ENCODE measurements at regions not wholly inside any gene's neighbourhood (a gene's known extent, or its start where the extent isn't known, plus 50 kb on each side); places are given as distances from the start of the nearest gene placed in this dataset.

DNA sequence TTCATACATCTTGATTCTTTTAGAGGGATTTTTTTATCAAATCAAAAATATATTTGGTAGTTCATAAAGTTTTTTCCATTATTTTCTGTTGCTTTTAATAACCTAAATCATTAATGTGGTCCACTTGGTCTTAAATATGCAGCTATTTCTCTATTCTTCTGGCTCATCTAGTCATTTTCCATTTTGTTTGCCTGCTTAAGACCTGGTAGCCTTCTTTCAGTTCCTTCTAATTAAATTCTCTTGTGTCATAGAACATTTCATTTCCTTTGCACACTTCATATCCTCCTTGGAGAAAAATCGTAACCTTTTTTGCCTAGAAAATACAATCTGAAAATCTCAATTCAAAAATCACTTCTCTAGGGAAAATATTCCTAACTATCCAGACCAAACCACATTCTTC is 387.0 kb downstream of the LRFN5 start:
- ChIA-PET POLR2A (no interaction called here), CTCF (no interaction called here)
- DNase-seq (ENCODE audit: low read depth, low spot score): no peak
- TF ChIP-seq, protein P1, sequence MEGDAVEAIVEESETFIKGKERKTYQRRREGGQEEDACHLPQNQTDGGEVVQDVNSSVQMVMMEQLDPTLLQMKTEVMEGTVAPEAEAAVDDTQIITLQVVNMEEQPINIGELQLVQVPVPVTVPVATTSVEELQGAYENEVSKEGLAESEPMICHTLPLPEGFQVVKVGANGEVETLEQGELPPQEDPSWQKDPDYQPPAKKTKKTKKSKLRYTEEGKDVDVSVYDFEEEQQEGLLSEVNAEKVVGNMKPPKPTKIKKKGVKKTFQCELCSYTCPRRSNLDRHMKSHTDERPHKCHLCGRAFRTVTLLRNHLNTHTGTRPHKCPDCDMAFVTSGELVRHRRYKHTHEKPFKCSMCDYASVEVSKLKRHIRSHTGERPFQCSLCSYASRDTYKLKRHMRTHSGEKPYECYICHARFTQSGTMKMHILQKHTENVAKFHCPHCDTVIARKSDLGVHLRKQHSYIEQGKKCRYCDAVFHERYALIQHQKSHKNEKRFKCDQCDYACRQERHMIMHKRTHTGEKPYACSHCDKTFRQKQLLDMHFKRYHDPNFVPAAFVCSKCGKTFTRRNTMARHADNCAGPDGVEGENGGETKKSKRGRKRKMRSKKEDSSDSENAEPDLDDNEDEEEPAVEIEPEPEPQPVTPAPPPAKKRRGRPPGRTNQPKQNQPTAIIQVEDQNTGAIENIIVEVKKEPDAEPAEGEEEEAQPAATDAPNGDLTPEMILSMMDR (IDR thresholded peaks at IDR 0.05; ENCODE audit: low read depth, low read length): no peak
- no peaks in the 10 kb centered on the region for H3K27me3 ChIP-seq (ENCODE audit: control insufficient read depth, insufficient read depth, low read length)
- no peak overlapping the region for H3K4me3 ChIP-seq (ENCODE audit: low read depth, low read length)
- no peaks in the 10 kb centered on the region for H3K9me3 ChIP-seq (ENCODE audit: control insufficient read depth, insufficient read depth, low read length)
- H3K27ac ChIP-seq (ENCODE audit: low read depth, low read length): no peak overlapping the region

DNA sequence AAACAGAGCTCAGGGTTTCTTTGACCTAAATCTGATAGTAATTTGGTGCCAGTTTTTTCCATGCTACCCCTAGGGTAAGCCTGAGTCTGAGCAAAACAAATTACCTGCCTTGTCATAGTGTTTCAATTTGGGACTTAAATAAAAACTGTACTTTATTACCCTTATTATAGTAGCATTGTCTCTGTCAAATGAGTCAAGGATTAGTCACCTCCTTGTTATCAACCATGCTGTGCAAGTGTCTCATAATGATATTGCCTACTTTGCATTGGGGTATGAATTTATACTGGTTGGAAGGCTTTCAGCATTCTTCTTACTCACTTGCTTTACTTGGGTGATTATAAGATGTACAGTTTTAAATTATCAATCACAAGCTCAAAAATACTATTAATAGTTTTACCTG is 380.0 kb downstream of the LRFN5 start:
- CTCF ChIA-PET: no interaction called here

DNA sequence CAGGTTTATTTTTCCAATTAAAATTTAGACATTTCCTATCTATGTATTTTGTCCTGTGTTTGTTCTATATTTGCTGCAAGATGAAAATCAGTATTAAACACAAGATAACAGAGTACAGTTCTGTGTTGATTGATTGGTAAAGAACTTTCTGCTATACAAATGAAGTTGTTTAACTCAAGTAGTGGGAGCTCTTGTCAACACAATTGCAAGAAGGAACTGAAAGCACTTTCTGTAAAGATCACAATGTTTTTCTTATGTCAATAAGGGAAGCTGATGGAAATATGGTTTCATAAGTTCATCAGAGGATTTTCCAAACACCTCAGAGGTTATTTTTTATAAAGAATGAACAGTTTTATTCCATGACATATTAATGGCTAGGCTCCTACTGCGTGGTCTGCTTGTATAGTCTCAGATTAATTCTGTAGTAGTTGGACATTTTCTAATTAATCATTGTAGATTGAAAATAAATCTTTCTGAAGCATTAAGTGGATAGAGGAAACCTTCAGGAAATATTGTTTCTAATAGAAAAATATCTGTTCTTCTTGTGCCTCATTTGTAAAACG is 379.5 kb downstream of the LRFN5 start:
- Histone ChIP-seq H3K27ac (ENCODE audit: low read depth, low read length) (no peak overlapping the region), H3K4me3 (ENCODE audit: low read depth, low read length) (no peak overlapping the region), H3K27me3 (ENCODE audit: control insufficient read depth, insufficient read depth, low read length) (no peaks in the 10 kb centered on the region), H3K9me3 (ENCODE audit: control insufficient read depth, insufficient read depth, low read length) (no peaks in the 10 kb centered on the region)
- ChIA-PET POLR2A (no interaction called here), CTCF (no interaction called here)
- DNase-seq (ENCODE audit: low read depth, low spot score): no peak
- TF ChIP-seq, protein P1 (IDR thresholded peaks at IDR 0.05; ENCODE audit: low read depth, low read length): no peak

More for the DNA sequence above, 380.0 kb downstream of the LRFN5 start:
- TF ChIP-seq, protein P1 (IDR thresholded peaks at IDR 0.05; ENCODE audit: low read depth, low read length): no peak
- Histone ChIP-seq H3K27ac (ENCODE audit: low read depth, low read length) (no peak overlapping the region), H3K9me3 (ENCODE audit: control insufficient read depth, insufficient read depth, low read length) (no peaks in the 10 kb centered on the region), H3K4me3 (ENCODE audit: low read depth, low read length) (no peak overlapping the region), H3K27me3 (ENCODE audit: control insufficient read depth, insufficient read depth, low read length) (no peaks in the 10 kb centered on the region)
- DNase-seq (ENCODE audit: low read depth, low spot score): no peak
- POLR2A ChIA-PET: no interaction called here

DNA sequence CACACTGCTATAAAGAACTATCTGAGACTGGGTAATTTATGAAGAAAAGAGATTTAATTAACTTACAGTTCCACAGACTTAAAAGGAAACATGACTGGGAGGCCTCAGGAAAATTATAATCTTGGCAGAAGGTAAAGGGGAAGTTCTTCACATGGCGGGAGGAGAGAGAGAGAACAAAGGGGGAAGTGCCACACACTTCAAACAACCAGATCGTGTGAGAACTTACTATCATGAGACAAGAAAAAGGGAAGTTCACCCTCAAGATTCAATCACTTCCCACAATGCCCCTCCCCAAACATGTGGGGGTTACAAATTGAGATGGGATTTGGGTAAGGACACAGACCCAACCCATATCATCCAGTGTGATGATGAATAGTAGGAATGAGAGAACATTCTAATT is 366.5 kb downstream of the LRFN5 start:
- H3K27ac ChIP-seq (ENCODE audit: low read depth, low read length): no peak overlapping the region
- no peaks in the 10 kb centered on the region for H3K27me3 ChIP-seq (ENCODE audit: control insufficient read depth, insufficient read depth, low read length)
- TF ChIP-seq, protein P1 (IDR thresholded peaks at IDR 0.05; ENCODE audit: low read depth, low read length): no peak
- H3K9me3 ChIP-seq (ENCODE audit: control insufficient read depth, insufficient read depth, low read length): peaks cover 5% of the 10 kb centered on the region; the same call in 1 of the 2 replicates
- CTCF ChIA-PET: no interaction called here
- H3K4me3 ChIP-seq (ENCODE audit: low read depth, low read length): no peak overlapping the region
- DNase-seq (ENCODE audit: low read depth, low spot score): no peak
- POLR2A ChIA-PET: no interaction called here

DNA sequence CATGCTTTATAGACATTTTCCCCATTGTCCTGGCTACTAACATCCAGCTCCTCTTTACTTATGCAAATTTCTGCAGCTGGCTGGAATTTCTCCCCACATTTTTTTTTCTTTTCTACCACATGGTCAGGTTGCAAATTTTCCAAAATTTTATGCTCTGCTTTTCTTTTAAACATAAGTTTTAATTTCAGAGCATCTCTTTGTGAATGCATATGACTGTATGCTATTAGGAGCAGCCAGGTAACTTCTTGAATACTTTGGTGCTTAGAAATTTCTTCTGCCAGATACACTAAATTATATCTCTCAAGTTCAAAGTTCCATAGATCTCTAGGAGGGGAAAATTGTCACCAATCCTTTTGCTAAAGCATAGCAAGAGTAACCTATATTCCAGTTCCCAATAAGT is 365.9 kb downstream of the LRFN5 start:
- CTCF ChIA-PET: interaction anchor here (0.7 kb wide), 1 partner anchor 225 kb away, joined by 3 read pairs; no protein-coding TSS in a partner anchor
- DNase-seq (ENCODE audit: low read depth, low spot score): no peak
- Histone ChIP-seq H3K27ac (ENCODE audit: low read depth, low read length) (no peak overlapping the region), H3K4me3 (ENCODE audit: low read depth, low read length) (no peak overlapping the region), H3K9me3 (ENCODE audit: control insufficient read depth, insufficient read depth, low read length) (peaks cover 5% of the 10 kb centered on the region; the same call in 1 of the 2 replicates), H3K27me3 (ENCODE audit: control insufficient read depth, insufficient read depth, low read length) (no peaks in the 10 kb centered on the region)
- TF ChIP-seq, protein P1 (IDR thresholded peaks at IDR 0.05; ENCODE audit: low read depth, low read length): no peak
- POLR2A ChIA-PET: no interaction called here

Data from AG04450 (cell line).